DND-41 (cell line): ENCODE measurements at regions not wholly inside any gene's neighbourhood (a gene's known extent, or its start where the extent isn't known, plus 50 kb on each side); places are given as distances from the start of the nearest gene placed in this dataset.

Experiments used
- ATAC-seq: fragments of 200-7000 bp; cut with Tn5 transposase; 3 replicates; pipeline ENCODE4 v1.9.1; 2021; ENCODE audit warnings: low read depth; ENCODE audit not compliant: insufficient read depth
- DNase-seq: peaks from one replicate; pipeline ENCODE4 v3.0.0-alpha.2; 2020
- H2AFZ ChIP-seq: 2 replicates; pipeline ENCODE4 v1.6.0; 2012; ENCODE audit warnings: low read depth, low read length
- H3K27ac ChIP-seq: 2 replicates; pipeline ENCODE4 v1.5.1; 2012; ENCODE audit warnings: low read length, inconsistent platforms
- H3K27me3 ChIP-seq: fragments of 200-600 bp; sonication (generic); 2 replicates; pipeline ENCODE4 v1.6.0; 2012; ENCODE audit warnings: low read length, mild to moderate bottlenecking, inconsistent platforms; ENCODE audit not compliant: insufficient read depth, poor library complexity
- H3K36me3 ChIP-seq: 2 replicates; pipeline ENCODE4 v1.5.1; 2012; ENCODE audit warnings: low read length, inconsistent platforms; ENCODE audit not compliant: insufficient read depth
- H3K4me1 ChIP-seq: 2 replicates; pipeline ENCODE4 v1.5.1; 2012; ENCODE audit warnings: mild to moderate bottlenecking, low read length; ENCODE audit not compliant: insufficient read depth
- H3K4me2 ChIP-seq: 2 replicates; pipeline ENCODE4 v1.6.0; 2012; ENCODE audit warnings: mild to moderate bottlenecking, moderate library complexity, low read length, inconsistent platforms; ENCODE audit not compliant: insufficient read depth
- H3K4me3 ChIP-seq, 2 experiments: fragments of 200-600 bp in 1 of 2; shearing (Covaris generic) in 1 of 2; 2 replicates each; pipeline ENCODE4 v1.5.1; 2012 to 2016; ENCODE audit warnings: inconsistent platforms in 2 of 2, low read length in 2 of 2, mild to moderate bottlenecking in 2 of 2, low read depth in 1 of 2, moderate library complexity in 1 of 2
- H3K79me2 ChIP-seq: 2 replicates; pipeline ENCODE4 v1.6.0; 2012; ENCODE audit warnings: low read length, inconsistent platforms; ENCODE audit not compliant: insufficient read depth
- H3K9ac ChIP-seq: 2 replicates; pipeline ENCODE4 v1.6.0; 2012; ENCODE audit warnings: low read depth, mild to moderate bottlenecking, inconsistent platforms, low read length, moderate library complexity
- H3K9me3 ChIP-seq: 2 replicates; pipeline ENCODE4 v1.5.1; 2012; ENCODE audit warnings: low read length, moderate library complexity, mild to moderate bottlenecking, inconsistent platforms; ENCODE audit not compliant: insufficient read depth, severe bottlenecking
- H4K20me1 ChIP-seq: 2 replicates; pipeline ENCODE4 v1.6.0; 2012; ENCODE audit warnings: low read length; ENCODE audit not compliant: insufficient read depth
- EZH2 ChIP-seq: IDR thresholded peaks from 3 replicates; pipeline ENCODE4 v1.6.1; 2012; ENCODE audit warnings: borderline replicate concordance, low read depth, mild to moderate bottlenecking, moderate library complexity, low read length, inconsistent platforms; ENCODE audit not compliant: severe bottlenecking
- TF ChIP-seq, protein P1 (sequence below): IDR thresholded peaks from 2 replicates; pipeline ENCODE4 v1.5.1; 2012; ENCODE audit warnings: borderline replicate concordance, low read length, moderate library complexity, mild to moderate bottlenecking; ENCODE audit not compliant: poor library complexity, severe bottlenecking; ENCODE audit errors: extremely low read depth

DNA sequence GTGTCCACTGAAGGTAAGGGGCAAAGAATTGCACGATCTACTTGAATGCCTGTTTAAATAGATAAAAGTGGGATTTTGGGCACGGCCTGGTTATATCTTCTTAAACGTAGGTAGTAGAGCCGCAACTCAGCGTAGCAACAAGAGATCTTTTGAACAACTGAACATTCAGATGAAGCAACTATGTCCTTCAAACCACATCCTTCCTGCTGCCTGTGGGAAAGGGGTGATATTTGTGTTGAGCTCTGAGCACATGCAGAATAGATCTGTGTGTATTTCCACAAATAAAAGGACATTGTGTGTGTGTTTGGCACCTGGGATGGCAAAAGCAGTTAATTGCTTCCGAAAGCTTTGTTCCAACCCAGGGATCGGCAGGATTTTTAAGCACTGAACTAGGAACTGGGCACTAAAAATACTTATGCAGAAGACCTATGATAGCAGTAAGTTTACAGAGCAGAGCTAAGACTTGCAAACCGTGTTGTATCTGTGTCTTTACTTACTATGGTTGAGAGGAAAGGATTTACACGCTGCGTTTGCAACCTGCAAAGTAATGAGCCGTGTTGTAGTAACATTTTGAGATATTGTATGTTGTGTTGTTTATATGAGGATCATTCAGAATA is 333.4 kb downstream of the CHRM3 start:
- Histone ChIP-seq H3K4me2 (peak overlapping the region; percentile 64), H3K4me1 (peaks cover 60% of the 10 kb centered on the region), H3K9ac (peak overlapping the region; percentile 75), H3K9me3 (no peaks in the 10 kb centered on the region), H3K36me3 (no peaks in the 10 kb centered on the region), H3K4me3 (peak overlapping the region; percentile 61 to 63; a peak in 3 of 4 replicates), H4K20me1 (no peaks in the 10 kb centered on the region), H3K27ac (peak overlapping the region; percentile 96), H3K79me2 (peaks cover 55% of the 10 kb centered on the region), H2AFZ (peak overlapping the region; percentile 69), H3K27me3 (no peaks in the 10 kb centered on the region)
- DNase-seq, result peak; percentile 85
- no peak for TF ChIP-seq EZH2
- TF ChIP-seq, protein P1, sequence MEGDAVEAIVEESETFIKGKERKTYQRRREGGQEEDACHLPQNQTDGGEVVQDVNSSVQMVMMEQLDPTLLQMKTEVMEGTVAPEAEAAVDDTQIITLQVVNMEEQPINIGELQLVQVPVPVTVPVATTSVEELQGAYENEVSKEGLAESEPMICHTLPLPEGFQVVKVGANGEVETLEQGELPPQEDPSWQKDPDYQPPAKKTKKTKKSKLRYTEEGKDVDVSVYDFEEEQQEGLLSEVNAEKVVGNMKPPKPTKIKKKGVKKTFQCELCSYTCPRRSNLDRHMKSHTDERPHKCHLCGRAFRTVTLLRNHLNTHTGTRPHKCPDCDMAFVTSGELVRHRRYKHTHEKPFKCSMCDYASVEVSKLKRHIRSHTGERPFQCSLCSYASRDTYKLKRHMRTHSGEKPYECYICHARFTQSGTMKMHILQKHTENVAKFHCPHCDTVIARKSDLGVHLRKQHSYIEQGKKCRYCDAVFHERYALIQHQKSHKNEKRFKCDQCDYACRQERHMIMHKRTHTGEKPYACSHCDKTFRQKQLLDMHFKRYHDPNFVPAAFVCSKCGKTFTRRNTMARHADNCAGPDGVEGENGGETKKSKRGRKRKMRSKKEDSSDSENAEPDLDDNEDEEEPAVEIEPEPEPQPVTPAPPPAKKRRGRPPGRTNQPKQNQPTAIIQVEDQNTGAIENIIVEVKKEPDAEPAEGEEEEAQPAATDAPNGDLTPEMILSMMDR, result no peak
- peak; percentile 84 for ATAC-seq

DNA sequence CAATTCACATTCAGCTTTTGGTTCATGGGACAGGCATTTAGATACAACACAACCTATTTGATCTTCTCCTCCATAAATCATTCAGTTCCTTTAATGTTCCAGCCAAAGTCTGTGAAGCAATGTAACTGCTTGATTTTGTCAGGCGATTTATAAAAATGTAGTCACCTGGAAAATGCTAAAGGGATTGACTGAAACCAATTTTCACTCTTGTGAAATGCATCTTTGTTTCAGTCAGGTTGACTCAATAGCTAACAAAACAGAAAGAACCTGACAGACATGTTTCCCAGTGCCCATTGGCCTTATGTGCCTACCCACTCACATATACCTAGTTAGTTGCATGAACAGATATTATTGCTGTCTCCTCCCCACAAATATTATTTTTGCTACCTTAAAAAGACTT is 335.7 kb downstream of the CHRM3 start:
- Histone ChIP-seq H3K4me3 (peak overlapping the region in 1 of 2 experiments; percentile 61; a peak in 1 of 4 replicates), H3K36me3 (no peaks in the 10 kb centered on the region), H3K9me3 (no peaks in the 10 kb centered on the region), H3K9ac (no peak overlapping the region), H3K4me2 (peak overlapping the region; percentile 64; the same call in 1 of the 2 replicates), H3K27me3 (no peaks in the 10 kb centered on the region), H2AFZ (no peak overlapping the region), H3K27ac (peak overlapping the region; percentile 96), H3K4me1 (peaks cover 41% of the 10 kb centered on the region), H4K20me1 (no peaks in the 10 kb centered on the region), H3K79me2 (peaks cover 38% of the 10 kb centered on the region)
- no peak for TF ChIP-seq EZH2
- TF ChIP-seq, protein P1, result no peak
- DNase-seq (no peak), ATAC-seq (no peak)

DNA sequence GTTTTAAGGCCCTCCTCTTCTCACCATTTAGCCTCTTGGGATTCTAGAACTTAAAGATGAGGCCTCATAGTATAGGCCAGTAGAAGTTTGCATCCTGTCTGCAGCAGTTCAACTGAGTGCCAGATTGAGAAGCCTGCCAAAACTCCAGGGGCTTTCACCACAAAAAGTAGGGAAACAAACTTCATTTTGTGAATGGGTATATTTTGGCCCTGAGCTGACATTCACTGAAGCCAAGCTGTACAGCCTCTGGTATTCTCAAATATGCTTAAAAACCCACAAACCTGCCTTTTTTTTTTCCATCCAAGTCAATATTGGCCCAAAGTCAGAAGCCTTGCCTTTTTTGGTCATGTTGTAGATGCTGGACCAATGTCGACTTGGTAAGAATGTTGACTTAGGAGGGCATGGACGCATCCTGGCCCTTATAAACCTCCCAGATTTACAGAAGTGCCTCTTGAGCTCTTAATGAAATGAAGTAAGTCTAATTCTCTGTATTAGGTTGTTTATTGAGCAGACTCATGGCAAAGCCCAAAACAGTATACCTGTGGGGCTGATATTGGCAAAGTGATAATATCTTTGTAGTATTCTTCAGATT is 337.5 kb downstream of the CHRM3 start:
- H3K79me2 ChIP-seq, result peaks cover 20% of the 10 kb centered on the region
- H3K9me3 ChIP-seq, result no peaks in the 10 kb centered on the region
- DNase-seq (no peak), ATAC-seq (no peak)
- H3K4me2 ChIP-seq, result no peak overlapping the region
- no peak overlapping the region for H3K4me3 ChIP-seq
- no peak overlapping the region; the same call in 1 of the 2 replicates for H3K27ac ChIP-seq
- no peaks in the 10 kb centered on the region for H3K36me3 ChIP-seq
- no peak overlapping the region for H3K9ac ChIP-seq
- H4K20me1 ChIP-seq, result no peaks in the 10 kb centered on the region
- no peak for TF ChIP-seq EZH2
- TF ChIP-seq, protein P1, result no peak
- peaks cover 30% of the 10 kb centered on the region for H3K4me1 ChIP-seq
- no peaks in the 10 kb centered on the region for H3K27me3 ChIP-seq
- no peak overlapping the region for H2AFZ ChIP-seq
